IMR-90 (cell line): ENCODE measurements at regions not wholly inside any gene's neighbourhood (a gene's known extent, or its start where the extent isn't known, plus 50 kb on each side); places are given as distances from the start of the nearest gene placed in this dataset.

ENCODE experiments used
- ATAC-seq: fragments of 200-7000 bp; cut with Tn5 transposase; 2 replicates; pipeline ENCODE4 v1.9.1; 2020; ENCODE audit warnings: low read depth, mild to moderate bottlenecking, moderate library complexity
- BruUV-seq: library from RNA; stranded (reverse); fragments of 400-500 nt; replicated peaks from 2 replicates; lab custom pipeline; 2021; lab: Mats Ljungman, UMichigan
- CTCF ChIA-PET: fragments of 300-600 bp; formaldehyde crosslinking; extraction: SDS; loops from one replicate; lab custom pipeline; 2021; ENCODE audit warnings: antibody characterized with exemption; lab: Yijun Ruan, JAX
- POLR2A ChIA-PET: fragments of 300-600 bp; sonication (Branson Sonifier 250); formaldehyde crosslinking; loops from one replicate; lab custom pipeline; 2022; ENCODE audit warnings: antibody characterized with exemption; ENCODE audit not compliant: unreplicated experiment; lab: Charles Lee
- DNase-seq: peaks from one replicate; pipeline ENCODE4 v3.0.0; 2013
- H2AFZ ChIP-seq: replicated peaks from 2 replicates; pipeline ENCODE3; 2013; ENCODE audit warnings: low read length, mild to moderate bottlenecking; ENCODE audit not compliant: poor library complexity
- H2AK5ac ChIP-seq: 2 replicates; pipeline ENCODE4 v1.6.1; 2013; ENCODE audit warnings: low read depth, low read length, inconsistent platforms
- H2AK9ac ChIP-seq: replicated peaks from 2 replicates; pipeline ENCODE3; 2013; ENCODE audit warnings: mild to moderate bottlenecking, low read depth, low read length, moderate library complexity; ENCODE audit not compliant: poor library complexity
- H2BK120ac ChIP-seq: 2 replicates; pipeline ENCODE4 v1.6.1; 2013; ENCODE audit warnings: low read depth, low read length, inconsistent platforms
- H2BK15ac ChIP-seq: 3 replicates; pipeline ENCODE4 v1.6.1; 2013; ENCODE audit warnings: low read depth, low read length, inconsistent platforms
- H2BK20ac ChIP-seq: 2 replicates; pipeline ENCODE4 v1.6.1; 2013; ENCODE audit warnings: low read depth, mild to moderate bottlenecking, inconsistent platforms, low read length, moderate library complexity
- H2BK5ac ChIP-seq: 2 replicates; pipeline ENCODE4 v1.6.1; 2013; ENCODE audit warnings: mild to moderate bottlenecking, low read depth, low read length, inconsistent platforms; ENCODE audit not compliant: poor library complexity, severe bottlenecking
- H3K14ac ChIP-seq: replicated peaks from 2 replicates; pipeline ENCODE4 v1.6.1; 2013; ENCODE audit warnings: low read depth, low read length, inconsistent platforms
- H3K18ac ChIP-seq: 2 replicates; pipeline ENCODE4 v1.6.1; 2013; ENCODE audit warnings: low read depth, low read length, control low read depth
- H3K23ac ChIP-seq: 2 replicates; pipeline ENCODE4 v1.6.1; 2013; ENCODE audit warnings: low read depth, low read length, inconsistent platforms
- H3K27ac ChIP-seq: 2 replicates; pipeline ENCODE4 v1.5.1; 2013; ENCODE audit warnings: mild to moderate bottlenecking, control low read depth, low read length; ENCODE audit not compliant: insufficient read depth
- H3K27me3 ChIP-seq: 2 replicates; pipeline ENCODE4 v1.6.1; 2013; ENCODE audit warnings: low read length; ENCODE audit not compliant: control insufficient read depth, insufficient read depth
- H3K36me3 ChIP-seq: 2 replicates; pipeline ENCODE4 v1.6.1; 2013; ENCODE audit warnings: low read length, mixed read lengths; ENCODE audit not compliant: control insufficient read depth, insufficient read depth
- H3K4ac ChIP-seq: 2 replicates; pipeline ENCODE4 v1.6.1; 2013; ENCODE audit warnings: low read depth, low read length, inconsistent platforms
- H3K4me1 ChIP-seq: 2 replicates; pipeline ENCODE4 v1.6.1; 2013; ENCODE audit warnings: low read length, mixed read lengths; ENCODE audit not compliant: control insufficient read depth, insufficient read depth
- H3K4me2 ChIP-seq: 2 replicates; pipeline ENCODE4 v1.6.1; 2013; ENCODE audit warnings: low read depth, mild to moderate bottlenecking, control low read depth, low read length, moderate library complexity
- H3K4me3 ChIP-seq: 2 replicates; pipeline ENCODE4 v1.5.1; 2013; ENCODE audit warnings: low read depth, mild to moderate bottlenecking, control low read depth, low read length, moderate library complexity; ENCODE audit not compliant: insufficient read depth
- H3K56ac ChIP-seq: 2 replicates; pipeline ENCODE4 v1.6.1; 2013; ENCODE audit warnings: low read length, inconsistent platforms; ENCODE audit not compliant: insufficient read depth; ENCODE audit errors: extremely low read depth
- H3K79me1 ChIP-seq, 2 experiments: 2 replicates each; pipeline ENCODE4 v1.6.1; 2013; ENCODE audit warnings: low read length in 2 of 2, inconsistent platforms in 1 of 2, low read depth in 1 of 2
- H3K9ac ChIP-seq: 2 replicates; pipeline ENCODE4 v1.6.1; 2013; ENCODE audit warnings: low read depth, low read length, control low read depth
- H3K9me1 ChIP-seq: 2 replicates; pipeline ENCODE4 v1.6.1; 2013; ENCODE audit warnings: low read length, inconsistent platforms; ENCODE audit not compliant: insufficient read depth
- H3K9me3 ChIP-seq: 2 replicates; pipeline ENCODE4 v1.6.1; 2013; ENCODE audit warnings: low read length; ENCODE audit not compliant: control insufficient read depth, insufficient read depth
- H4K20me1 ChIP-seq: 2 replicates; pipeline ENCODE4 v1.6.1; 2013; ENCODE audit warnings: low read length, inconsistent platforms; ENCODE audit not compliant: insufficient read depth
- H4K5ac ChIP-seq: 2 replicates; pipeline ENCODE4 v1.6.1; 2013; ENCODE audit warnings: mild to moderate bottlenecking, low read depth, low read length, control low read depth
- H4K8ac ChIP-seq, 2 experiments: 2 replicates each; pipeline ENCODE4 v1.6.1; 2013; ENCODE audit warnings: low read depth in 2 of 2, low read length in 2 of 2, control low read depth in 1 of 2, inconsistent platforms in 1 of 2
- H4K91ac ChIP-seq: 2 replicates; pipeline ENCODE4 v1.6.1; 2013; ENCODE audit warnings: low read depth, low read length, inconsistent platforms; ENCODE audit not compliant: insufficient read depth
- BHLHE40 ChIP-seq: fragments of 150-350 bp; IDR thresholded peaks from 2 replicates; pipeline ENCODE4 v1.6.1; 2016; ENCODE audit warnings: mild to moderate bottlenecking, low read depth, low read length
- CEBPB ChIP-seq: IDR thresholded peaks from 2 replicates; pipeline ENCODE4 v1.6.1; 2012; ENCODE audit warnings: low read depth, low read length, improper control_type of control experiment
- CHD1 ChIP-seq: IDR thresholded peaks from 2 replicates; pipeline ENCODE4 v1.6.1; 2012; ENCODE audit warnings: low read depth, low read length, improper control_type of control experiment
- CTCF ChIP-seq: conservative IDR thresholded peaks from 2 replicates; pipeline ENCODE4 v1.5.1; 2012; ENCODE audit warnings: mild to moderate bottlenecking, low read depth, low read length, improper control_type of control experiment
- ELK1 ChIP-seq: fragments of 150-350 bp; IDR thresholded peaks from 2 replicates; pipeline ENCODE4 v1.6.1; 2016; ENCODE audit warnings: low read depth, mild to moderate bottlenecking, low read length, moderate library complexity, borderline replicate concordance
- FOS ChIP-seq: fragments of 150-350 bp; IDR thresholded peaks from 2 replicates; pipeline ENCODE4 v1.6.1; 2016; ENCODE audit warnings: low read depth, low read length
- MAFK ChIP-seq: IDR thresholded peaks from 2 replicates; pipeline ENCODE4 v1.6.1; 2012; ENCODE audit warnings: low read depth, low read length, improper control_type of control experiment
- MAZ ChIP-seq: IDR thresholded peaks from 2 replicates; pipeline ENCODE4 v1.6.1; 2012; ENCODE audit warnings: low read depth, mild to moderate bottlenecking, low read length, improper control_type of control experiment, moderate library complexity, borderline replicate concordance
- MXI1 ChIP-seq: IDR thresholded peaks from 2 replicates; pipeline ENCODE4 v1.6.1; 2012; ENCODE audit warnings: low read depth, mild to moderate bottlenecking, low read length, moderate library complexity, borderline replicate concordance
- NFE2L2 ChIP-seq: fragments of 150-350 bp; IDR thresholded peaks from 2 replicates; pipeline ENCODE4 v1.6.1; 2016; ENCODE audit warnings: low read depth, mild to moderate bottlenecking, low read length
- POLR2A ChIP-seq: IDR thresholded peaks from 2 replicates; pipeline ENCODE4 v1.6.1; 2012; ENCODE audit warnings: mild to moderate bottlenecking, low read depth, low read length
- RAD21 ChIP-seq: IDR thresholded peaks from 2 replicates; pipeline ENCODE4 v1.6.1; 2012; ENCODE audit warnings: low read length, improper control_type of control experiment
- RCOR1 ChIP-seq: IDR thresholded peaks from 2 replicates; pipeline ENCODE4 v1.6.1; 2012; ENCODE audit warnings: mild to moderate bottlenecking, low read length, improper control_type of control experiment; ENCODE audit not compliant: insufficient replicate concordance
- RFX5 ChIP-seq: IDR thresholded peaks from 2 replicates; pipeline ENCODE4 v1.8.0; 2012; ENCODE audit warnings: low read depth, mild to moderate bottlenecking, low read length, moderate library complexity
- SMC3 ChIP-seq: fragments of 150-350 bp; IDR thresholded peaks from 2 replicates; pipeline ENCODE4 v1.6.1; 2016; ENCODE audit warnings: low read depth, mild to moderate bottlenecking, antibody characterized with exemption, low read length, moderate library complexity
- USF2 ChIP-seq: fragments of 150-350 bp; IDR thresholded peaks from 2 replicates; pipeline ENCODE4 v1.6.1; 2017; ENCODE audit warnings: mild to moderate bottlenecking, antibody characterized with exemption, low read length, low read depth
- WGBS, 2 experiments: methylation state at CpG; one replicate each; pipeline versions ENCODE4 v1.1.5 to v1.1.7; 2013; ENCODE audit warnings: missing lambda C conversion rate in 2 of 2; ENCODE audit not compliant: insufficient read length in 1 of 2; ENCODE audit errors: extremely low coverage in 2 of 2; 5-methylcytosine and 5-hydroxymethylcytosine counted together
- dilution Hi-C: fragments of 300-500 bp; cut with HindIII; formaldehyde crosslinking; loops from one replicate; pipeline ENCODE4 v1.14.3; 2018; ENCODE audit warnings: low sequenced_read_pairs; ENCODE audit not compliant: unreplicated experiment
- in situ Hi-C: fragments of 300-500 bp; cut with MboI; formaldehyde crosslinking; loops from 3 replicates; pipeline ENCODE4 v1.14.3; 2019; ENCODE audit warnings: low sequenced_read_pairs, inconsistent platforms, mixed read lengths
- intact Hi-C: fragments of 100-400 bp; cut with micrococcal nuclease; formaldehyde crosslinking; loops from 2 replicates; pipeline ENCODE4 v1.10.0; 2022

- no peak overlapping the region for H3K4ac ChIP-seq
Observed at GRCh38 chr13:111875915-111876314, 191.0 kb upstream of the SOX1 start.

More at GRCh38 chr13:111875915-111876314, 191.0 kb upstream of the SOX1 start:
- ChIA-PET POLR2A (no interaction called here), CTCF (no interaction called here)
- DNase-seq, result no peak
- Histone ChIP-seq H3K18ac (no peak overlapping the region), H4K20me1 (no peaks in the 10 kb centered on the region), H3K79me1 (no peaks in the 10 kb centered on the region), H4K5ac (no peak overlapping the region), H2BK20ac (no peak overlapping the region), H2AFZ (no peak overlapping the region), H2BK120ac (no peak overlapping the region), H3K23ac (no peak overlapping the region), H3K4me3 (no peak overlapping the region), H3K56ac (no peak overlapping the region), H2AK5ac (no peak overlapping the region), H3K9ac (no peak overlapping the region), H3K4me1 (no peaks in the 10 kb centered on the region), H3K4me2 (no peak overlapping the region), H3K9me3 (peaks cover 36% of the 10 kb centered on the region), H4K8ac (no peak overlapping the region), H3K27me3 (no peaks in the 10 kb centered on the region), H4K91ac (no peak overlapping the region), H2BK5ac (no peak overlapping the region), H3K36me3 (no peaks in the 10 kb centered on the region), H2BK15ac (no peak overlapping the region), H3K9me1 (no peaks in the 10 kb centered on the region), H3K14ac (no peak overlapping the region), H2AK9ac (no peak overlapping the region), H3K27ac (no peak overlapping the region)
- dilution Hi-C loops, result no loop called here
- ATAC-seq, result no peak
- 38% methylated on average over 5 of the region's 7 CpGs; no CpG with 5 or more reads in 1 of the 2 experiments for WGBS, 2 experiments
- TF ChIP-seq CEBPB (no peak), USF2 (no peak), MAZ (no peak), RCOR1 (no peak), BHLHE40 (no peak), POLR2A (no peak), CHD1 (no peak), RAD21 (no peak), MAFK (no peak), CTCF (no peak), NFE2L2 (no peak), ELK1 (no peak), MXI1 (no peak), FOS (no peak), SMC3 (no peak), RFX5 (no peak)
- in situ Hi-C loops, result no loop called here
- BruUV-seq, result no TSS peak
- intact Hi-C loops, result no loop called here
